Left ventricle myocardium inferior (tissue), 1 donor: ENCODE measurements at regions not wholly inside any gene's neighbourhood (a gene's known extent, or its start where the extent isn't known, plus 50 kb on each side); places are given as distances from the start of the nearest gene placed in this dataset.
"Not testable (repeated sequence)": the region's sequence is repeated elsewhere in the genome, so short reads cannot be mapped to it uniquely, and the experiment has no call there.

ENCODE experiments used
- DNase-seq: peaks from one replicate; pipeline ENCODE4 v3.0.0-alpha.2; 2020
- H3K27ac ChIP-seq: fragments of 200-600 bp; replicated peaks from 2 replicates; pipeline ENCODE4 v1.8.0; 2021
- H3K27me3 ChIP-seq: fragments of 200-600 bp; 2 replicates; pipeline ENCODE4 v1.8.0; 2021; ENCODE audit warnings: low read depth
- H3K36me3 ChIP-seq: fragments of 200-600 bp; 2 replicates; pipeline ENCODE4 v1.8.0; 2021
- H3K4me1 ChIP-seq: fragments of 200-600 bp; 2 replicates; pipeline ENCODE4 v1.8.0; 2021
- H3K4me3 ChIP-seq: fragments of 200-600 bp; 2 replicates; pipeline ENCODE4 v1.8.0; 2021; ENCODE audit warnings: mild to moderate bottlenecking, moderate library complexity
- H3K9me3 ChIP-seq: fragments of 200-600 bp; replicated peaks from 2 replicates; pipeline ENCODE4 v1.8.0; 2021
- CTCF ChIP-seq: fragments of 200-600 bp; IDR thresholded peaks from 2 replicates; pipeline ENCODE4 v1.8.0; 2021; ENCODE audit warnings: antibody characterized with exemption, mild to moderate bottlenecking, borderline replicate concordance
- intact Hi-C: fragments of 100-400 bp; cut with micrococcal nuclease; formaldehyde crosslinking; loops from one replicate; pipeline ENCODE4 v1.11.0; 2022
- donor health status: DM: no; HTN: yes; CAD: no; lungs with severe emphysema.

- H3K27ac ChIP-seq = no peak overlapping the region
- TF ChIP-seq CTCF = no peak
- DNase-seq = no peak
- intact Hi-C loops = no loop called here
- no peak overlapping the region for H3K4me3 ChIP-seq
- no peaks in the 10 kb centered on the region for H3K9me3 ChIP-seq
- H3K4me1 ChIP-seq = no peaks in the 10 kb centered on the region
- H3K27me3 ChIP-seq = peaks cover 6% of the 10 kb centered on the region
- no peaks in the 10 kb centered on the region for H3K36me3 ChIP-seq
These were observed 155.5 kb downstream of the MTX2 start for GRCh38 chr2:176424746-176425145.

GRCh38 chr2:176427549-176427948, 158.3 kb downstream of the MTX2 start:
- no peaks in the 10 kb centered on the region for H3K36me3 ChIP-seq
- no peak for DNase-seq
- no peak overlapping the region for H3K4me3 ChIP-seq
- no peak overlapping the region for H3K27ac ChIP-seq
- H3K27me3 ChIP-seq = peaks cover 6% of the 10 kb centered on the region
- TF ChIP-seq CTCF = no peak
- H3K4me1 ChIP-seq = no peaks in the 10 kb centered on the region
- H3K9me3 ChIP-seq = peaks cover 4% of the 10 kb centered on the region
- intact Hi-C loops = no loop called here

GRCh38 chr2:176428944-176429469, 159.8 kb downstream of the MTX2 start:
- H3K36me3 ChIP-seq, H3K4me3 ChIP-seq, H3K27ac ChIP-seq, H3K27me3 ChIP-seq, intact Hi-C loops, DNase-seq, H3K9me3 ChIP-seq, H3K4me1 ChIP-seq: not testable (repeated sequence)

- Histone ChIP-seq H3K36me3 (no peaks in the 10 kb centered on the region), H3K4me1 (no peaks in the 10 kb centered on the region), H3K4me3 (no peak overlapping the region), H3K9me3 (peaks cover 12% of the 10 kb centered on the region), H3K27me3 (peaks cover 4% of the 10 kb centered on the region), H3K27ac (no peak overlapping the region)
- intact Hi-C loops = no loop called here
- no peak for TF ChIP-seq CTCF
- no peak for DNase-seq
These were observed 163.2 kb downstream of the MTX2 start for GRCh38 chr2:176432434-176432833.

- Histone ChIP-seq H3K4me1 (no peaks in the 10 kb centered on the region), H3K4me3 (no peak overlapping the region), H3K27me3 (peaks cover 4% of the 10 kb centered on the region), H3K27ac (no peak overlapping the region), H3K9me3 (peaks cover 12% of the 10 kb centered on the region), H3K36me3 (no peaks in the 10 kb centered on the region)
- no peak for DNase-seq
- TF ChIP-seq CTCF = no peak
- intact Hi-C loops = no loop called here
These were observed 166.5 kb downstream of the MTX2 start for GRCh38 chr2:176435729-176436128.

GRCh38 chr2:176443946-176444345, 174.7 kb downstream of the MTX2 start:
- intact Hi-C loops = no loop called here
- no peak for TF ChIP-seq CTCF

More at GRCh38 chr2:176443946-176444345, 174.7 kb downstream of the MTX2 start:
- H3K9me3 ChIP-seq = no peaks in the 10 kb centered on the region
- no peak overlapping the region for H3K4me3 ChIP-seq
- H3K27ac ChIP-seq = no peak overlapping the region
- H3K36me3 ChIP-seq = no peaks in the 10 kb centered on the region
- H3K4me1 ChIP-seq = peaks cover 10% of the 10 kb centered on the region
- DNase-seq = no peak
- no peaks in the 10 kb centered on the region for H3K27me3 ChIP-seq
